Neural cell (in vitro differentiated cells): ENCODE measurements at regions not wholly inside any gene's neighbourhood (a gene's known extent, or its start where the extent isn't known, plus 50 kb on each side); places are given as distances from the start of the nearest gene placed in this dataset.

Experiments used
- H2AFZ ChIP-seq: fragments of 200-600, 300-800 bp; sonication (generic), shearing (Covaris generic); 2 replicates; pipeline ENCODE4 v1.6.0; 2014; ENCODE audit warnings: low read depth, mild to moderate bottlenecking, antibody characterized with exemption, low read length, moderate library complexity
- H3F3A ChIP-seq: fragments of 200-600 bp; shearing (Covaris generic); 2 replicates; pipeline ENCODE4 v1.6.1; 2016; ENCODE audit warnings: mild to moderate bottlenecking, moderate library complexity, mixed read lengths, antibody characterized with exemption, low read length; ENCODE audit not compliant: insufficient read depth, poor library complexity, severe bottlenecking
- H3K27ac ChIP-seq: fragments of 200-600, 300-800 bp; sonication (generic), shearing (Covaris generic); 2 replicates; pipeline ENCODE4 v1.5.1; 2014; ENCODE audit warnings: mild to moderate bottlenecking, low read length, moderate library complexity
- H3K27me3 ChIP-seq: fragments of 300-800, 200-600 bp; sonication (generic), shearing (Covaris generic); 2 replicates; pipeline ENCODE4 v1.6.0; 2014; ENCODE audit warnings: mild to moderate bottlenecking, low read depth, low read length, moderate library complexity; ENCODE audit not compliant: insufficient read depth
- H3K36me3 ChIP-seq: fragments of 300-800, 200-600 bp; sonication (generic), shearing (Covaris generic); 2 replicates; pipeline ENCODE4 v1.5.1; 2014; ENCODE audit warnings: mild to moderate bottlenecking, antibody characterized with exemption, low read length, moderate library complexity; ENCODE audit not compliant: insufficient read depth
- H3K4me2 ChIP-seq: fragments of 300-800, 200-600 bp; sonication (generic), shearing (Covaris generic); 2 replicates; pipeline ENCODE4 v1.6.0; 2014; ENCODE audit warnings: mild to moderate bottlenecking, low read length
- H3K4me3 ChIP-seq: fragments of 300-800, 200-600 bp; sonication (generic), shearing (Covaris generic); 2 replicates; pipeline ENCODE4 v1.5.1; 2014; ENCODE audit warnings: mild to moderate bottlenecking, low read length, moderate library complexity
- H3K79me2 ChIP-seq: fragments of 200-600 bp; shearing (Covaris generic); replicated peaks from 2 replicates; pipeline ENCODE4 v1.6.0; 2014; ENCODE audit warnings: mild to moderate bottlenecking, low read length, moderate library complexity; ENCODE audit not compliant: insufficient read depth
- H3K9ac ChIP-seq: fragments of 300-800, 200-600 bp; sonication (generic), shearing (Covaris generic); 2 replicates; pipeline ENCODE4 v1.6.1; 2016; ENCODE audit warnings: mild to moderate bottlenecking, low read length, mixed read lengths
- H3K9me2 ChIP-seq: fragments of 200-600 bp; shearing (Covaris generic); 2 replicates; pipeline ENCODE4 v1.6.1; 2016; ENCODE audit warnings: mild to moderate bottlenecking, low read length, mixed read lengths; ENCODE audit not compliant: insufficient read depth
- H3K9me3 ChIP-seq: fragments of 200-600, 300-800 bp; sonication (generic), shearing (Covaris generic); 2 replicates; pipeline ENCODE4 v1.6.1; 2016; ENCODE audit warnings: mild to moderate bottlenecking, mixed run types, low read length, moderate library complexity, mixed read lengths
- H4K20me1 ChIP-seq: fragments of 200-600 bp; shearing (Covaris generic); 2 replicates; pipeline ENCODE4 v1.6.1; 2016; ENCODE audit warnings: mild to moderate bottlenecking, mixed run types; ENCODE audit not compliant: insufficient read depth
- EP300 ChIP-seq: fragments of 450-650 bp; conservative IDR thresholded peaks from 2 replicates; pipeline ENCODE4 v1.6.1; 2014; ENCODE audit warnings: antibody characterized with exemption, mild to moderate bottlenecking, moderate library complexity; ENCODE audit not compliant: poor library complexity, severe bottlenecking
- EZH2 ChIP-seq: fragments of 200-600, 300-800 bp; shearing (Covaris generic), sonication (generic); IDR thresholded peaks from 2 replicates; pipeline ENCODE4 v1.6.1; 2014; ENCODE audit warnings: antibody characterized with exemption, low read length, borderline replicate concordance, mild to moderate bottlenecking; ENCODE audit not compliant: insufficient read depth, poor library complexity, severe bottlenecking
- MXI1 ChIP-seq: fragments of 450-650 bp; conservative IDR thresholded peaks from 2 replicates; pipeline ENCODE4 v1.6.1; 2014; ENCODE audit warnings: antibody characterized with exemption, mild to moderate bottlenecking; ENCODE audit not compliant: poor library complexity, severe bottlenecking
- POLR2AphosphoS5 ChIP-seq: IDR thresholded peaks from 2 replicates; pipeline ENCODE4 v1.6.1; 2012
- RAD21 ChIP-seq: fragments of 450-650 bp; conservative IDR thresholded peaks from 2 replicates; pipeline ENCODE4 v1.6.1; 2014; ENCODE audit warnings: antibody characterized with exemption, mild to moderate bottlenecking, moderate library complexity
- REST ChIP-seq: IDR thresholded peaks from 2 replicates; pipeline ENCODE4 v1.6.1; 2012; ENCODE audit warnings: borderline replicate concordance
- SMC3 ChIP-seq: fragments of 450-650 bp; conservative IDR thresholded peaks from 2 replicates; pipeline ENCODE4 v1.6.1; 2014; ENCODE audit warnings: antibody characterized with exemption, mild to moderate bottlenecking, moderate library complexity; ENCODE audit not compliant: poor library complexity
- TAF1 ChIP-seq: IDR thresholded peaks from 2 replicates; pipeline ENCODE4 v1.6.1; 2012; ENCODE audit warnings: low read depth
- TF ChIP-seq, protein P1 (sequence below): fragments of 450-650 bp; IDR thresholded peaks from 2 replicates; pipeline ENCODE4 v1.5.1; 2014; ENCODE audit warnings: antibody characterized with exemption, mild to moderate bottlenecking, moderate library complexity; ENCODE audit not compliant: poor library complexity, severe bottlenecking

- TF ChIP-seq TAF1, result no peak
- TF ChIP-seq EP300, result no peak
- TF ChIP-seq POLR2AphosphoS5, result no peak
- TF ChIP-seq MXI1, result no peak
- TF ChIP-seq REST, result no peak
- no peak for TF ChIP-seq RAD21
- TF ChIP-seq, protein P1, sequence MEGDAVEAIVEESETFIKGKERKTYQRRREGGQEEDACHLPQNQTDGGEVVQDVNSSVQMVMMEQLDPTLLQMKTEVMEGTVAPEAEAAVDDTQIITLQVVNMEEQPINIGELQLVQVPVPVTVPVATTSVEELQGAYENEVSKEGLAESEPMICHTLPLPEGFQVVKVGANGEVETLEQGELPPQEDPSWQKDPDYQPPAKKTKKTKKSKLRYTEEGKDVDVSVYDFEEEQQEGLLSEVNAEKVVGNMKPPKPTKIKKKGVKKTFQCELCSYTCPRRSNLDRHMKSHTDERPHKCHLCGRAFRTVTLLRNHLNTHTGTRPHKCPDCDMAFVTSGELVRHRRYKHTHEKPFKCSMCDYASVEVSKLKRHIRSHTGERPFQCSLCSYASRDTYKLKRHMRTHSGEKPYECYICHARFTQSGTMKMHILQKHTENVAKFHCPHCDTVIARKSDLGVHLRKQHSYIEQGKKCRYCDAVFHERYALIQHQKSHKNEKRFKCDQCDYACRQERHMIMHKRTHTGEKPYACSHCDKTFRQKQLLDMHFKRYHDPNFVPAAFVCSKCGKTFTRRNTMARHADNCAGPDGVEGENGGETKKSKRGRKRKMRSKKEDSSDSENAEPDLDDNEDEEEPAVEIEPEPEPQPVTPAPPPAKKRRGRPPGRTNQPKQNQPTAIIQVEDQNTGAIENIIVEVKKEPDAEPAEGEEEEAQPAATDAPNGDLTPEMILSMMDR, result no peak
- no peak for TF ChIP-seq SMC3
- no peak for TF ChIP-seq EZH2
These were observed 97.6 kb upstream of the DEFB112 start for GRCh38 chr6:50147371-50147770.

GRCh38 chr6:50180646-50181045 lies 130.9 kb upstream of the DEFB112 start:
- Histone ChIP-seq H3K36me3 (no peaks in the 10 kb centered on the region), H2AFZ (no peak overlapping the region), H3K79me2 (no peaks in the 10 kb centered on the region), H3K4me2 (no peak overlapping the region), H4K20me1 (no peaks in the 10 kb centered on the region), H3F3A (no peaks in the 10 kb centered on the region), H3K27ac (no peak overlapping the region), H3K9me3 (no peaks in the 10 kb centered on the region), H3K27me3 (no peaks in the 10 kb centered on the region), H3K4me3 (no peak overlapping the region), H3K9ac (no peak overlapping the region), H3K9me2 (no peaks in the 10 kb centered on the region)
- no peak for TF ChIP-seq SMC3
- no peak for TF ChIP-seq TAF1
- TF ChIP-seq EP300, result no peak
- TF ChIP-seq MXI1, result no peak
- no peak for TF ChIP-seq RAD21
- TF ChIP-seq, protein P1, result no peak
- TF ChIP-seq EZH2, result no peak
- TF ChIP-seq POLR2AphosphoS5, result no peak
- no peak for TF ChIP-seq REST

More at GRCh38 chr6:50147371-50147770, 97.6 kb upstream of the DEFB112 start:
- Histone ChIP-seq H3K4me3 (no peak overlapping the region), H3K27ac (no peak overlapping the region), H3K27me3 (no peaks in the 10 kb centered on the region), H3F3A (no peaks in the 10 kb centered on the region), H3K9me2 (no peaks in the 10 kb centered on the region), H3K79me2 (no peaks in the 10 kb centered on the region), H3K36me3 (no peaks in the 10 kb centered on the region), H4K20me1 (no peaks in the 10 kb centered on the region), H3K9me3 (no peaks in the 10 kb centered on the region), H3K9ac (no peak overlapping the region), H3K4me2 (no peak overlapping the region), H2AFZ (no peak overlapping the region)
